ENCODE measurements at regions not wholly inside any gene's neighbourhood (a gene's known extent, or its start where the extent isn't known, plus 50 kb on each side); places are given as distances from the start of the nearest gene placed in this dataset.

GRCh38 chr4:54505996-54506395 is 151.8 kb upstream of the KIT start:
- no peak overlapping the region for H3K9ac ChIP-seq (ENCODE audit: low read length)
- TF ChIP-seq, protein P1, sequence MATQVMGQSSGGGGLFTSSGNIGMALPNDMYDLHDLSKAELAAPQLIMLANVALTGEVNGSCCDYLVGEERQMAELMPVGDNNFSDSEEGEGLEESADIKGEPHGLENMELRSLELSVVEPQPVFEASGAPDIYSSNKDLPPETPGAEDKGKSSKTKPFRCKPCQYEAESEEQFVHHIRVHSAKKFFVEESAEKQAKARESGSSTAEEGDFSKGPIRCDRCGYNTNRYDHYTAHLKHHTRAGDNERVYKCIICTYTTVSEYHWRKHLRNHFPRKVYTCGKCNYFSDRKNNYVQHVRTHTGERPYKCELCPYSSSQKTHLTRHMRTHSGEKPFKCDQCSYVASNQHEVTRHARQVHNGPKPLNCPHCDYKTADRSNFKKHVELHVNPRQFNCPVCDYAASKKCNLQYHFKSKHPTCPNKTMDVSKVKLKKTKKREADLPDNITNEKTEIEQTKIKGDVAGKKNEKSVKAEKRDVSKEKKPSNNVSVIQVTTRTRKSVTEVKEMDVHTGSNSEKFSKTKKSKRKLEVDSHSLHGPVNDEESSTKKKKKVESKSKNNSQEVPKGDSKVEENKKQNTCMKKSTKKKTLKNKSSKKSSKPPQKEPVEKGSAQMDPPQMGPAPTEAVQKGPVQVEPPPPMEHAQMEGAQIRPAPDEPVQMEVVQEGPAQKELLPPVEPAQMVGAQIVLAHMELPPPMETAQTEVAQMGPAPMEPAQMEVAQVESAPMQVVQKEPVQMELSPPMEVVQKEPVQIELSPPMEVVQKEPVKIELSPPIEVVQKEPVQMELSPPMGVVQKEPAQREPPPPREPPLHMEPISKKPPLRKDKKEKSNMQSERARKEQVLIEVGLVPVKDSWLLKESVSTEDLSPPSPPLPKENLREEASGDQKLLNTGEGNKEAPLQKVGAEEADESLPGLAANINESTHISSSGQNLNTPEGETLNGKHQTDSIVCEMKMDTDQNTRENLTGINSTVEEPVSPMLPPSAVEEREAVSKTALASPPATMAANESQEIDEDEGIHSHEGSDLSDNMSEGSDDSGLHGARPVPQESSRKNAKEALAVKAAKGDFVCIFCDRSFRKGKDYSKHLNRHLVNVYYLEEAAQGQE (IDR thresholded peaks at IDR 0.05; ENCODE audit: borderline replicate concordance): no peak
- TF ChIP-seq TAF1 (IDR thresholded peaks at IDR 0.05; ENCODE audit: low read depth) (no peak), EZH2 (IDR thresholded peaks at IDR 0.05; ENCODE audit: borderline replicate concordance, insufficient read depth, low read length, poor library complexity, severe bottlenecking) (no peak), MXI1 (conservative IDR thresholded peaks at IDR 0.05; ENCODE audit: poor library complexity, severe bottlenecking) (no peak), SMC3 (conservative IDR thresholded peaks at IDR 0.05; ENCODE audit: poor library complexity) (no peak), RAD21 (conservative IDR thresholded peaks at IDR 0.05) (no peak), EP300 (conservative IDR thresholded peaks at IDR 0.05; ENCODE audit: poor library complexity, severe bottlenecking) (no peak), POLR2AphosphoS5 (IDR thresholded peaks at IDR 0.05) (no peak), CTCF (IDR thresholded peaks at IDR 0.05; ENCODE audit: poor library complexity, severe bottlenecking) (no peak)

GRCh38 chr4:54509057-54509456 is 148.7 kb upstream of the KIT start:
- H3K36me3 ChIP-seq (ENCODE audit: insufficient read depth, low read length): no peaks in the 10 kb centered on the region
- no peaks in the 10 kb centered on the region for H3K9me2 ChIP-seq (ENCODE audit: insufficient read depth, low read length)
- no peak overlapping the region for H3K27ac ChIP-seq (ENCODE audit: low read length)
- no peaks in the 10 kb centered on the region for H3F3A ChIP-seq (ENCODE audit: insufficient read depth, low read length, poor library complexity, severe bottlenecking)
- H3K4me3 ChIP-seq (ENCODE audit: low read length): no peak overlapping the region
- no peaks in the 10 kb centered on the region for H4K20me1 ChIP-seq (ENCODE audit: insufficient read depth)
- H3K4me2 ChIP-seq (ENCODE audit: low read length): no peak overlapping the region
- no peaks in the 10 kb centered on the region for H3K27me3 ChIP-seq (ENCODE audit: insufficient read depth, low read depth, low read length)
- no peaks in the 10 kb centered on the region for H3K79me2 ChIP-seq (replicated peaks; ENCODE audit: insufficient read depth, low read length)
- no peak overlapping the region for H2AFZ ChIP-seq (ENCODE audit: low read depth, low read length)
- H3K9ac ChIP-seq (ENCODE audit: low read length): no peak overlapping the region
- no peak for TF ChIP-seq RAD21 (conservative IDR thresholded peaks at IDR 0.05)
- no peak for TF ChIP-seq EP300 (conservative IDR thresholded peaks at IDR 0.05; ENCODE audit: poor library complexity, severe bottlenecking)
- TF ChIP-seq POLR2AphosphoS5 (IDR thresholded peaks at IDR 0.05): no peak
- TF ChIP-seq, protein P1 (IDR thresholded peaks at IDR 0.05; ENCODE audit: borderline replicate concordance): no peak
- TF ChIP-seq EZH2 (IDR thresholded peaks at IDR 0.05; ENCODE audit: borderline replicate concordance, insufficient read depth, low read length, poor library complexity, severe bottlenecking): no peak
- TF ChIP-seq TAF1 (IDR thresholded peaks at IDR 0.05; ENCODE audit: low read depth): no peak
- TF ChIP-seq SMC3 (conservative IDR thresholded peaks at IDR 0.05; ENCODE audit: poor library complexity): no peak
- no peak for TF ChIP-seq MXI1 (conservative IDR thresholded peaks at IDR 0.05; ENCODE audit: poor library complexity, severe bottlenecking)
- no peak for TF ChIP-seq CTCF (IDR thresholded peaks at IDR 0.05; ENCODE audit: poor library complexity, severe bottlenecking)
- H3K9me3 ChIP-seq (ENCODE audit: low read length): no peaks in the 10 kb centered on the region

More at GRCh38 chr4:54505996-54506395, 151.8 kb upstream of the KIT start:
- no peak overlapping the region for H3K27ac ChIP-seq (ENCODE audit: low read length)
- H3K27me3 ChIP-seq (ENCODE audit: insufficient read depth, low read depth, low read length): no peaks in the 10 kb centered on the region
- H3F3A ChIP-seq (ENCODE audit: insufficient read depth, low read length, poor library complexity, severe bottlenecking): no peaks in the 10 kb centered on the region
- H3K4me2 ChIP-seq (ENCODE audit: low read length): no peak overlapping the region
- H2AFZ ChIP-seq (ENCODE audit: low read depth, low read length): no peak overlapping the region
- H4K20me1 ChIP-seq (ENCODE audit: insufficient read depth): no peaks in the 10 kb centered on the region
- H3K9me2 ChIP-seq (ENCODE audit: insufficient read depth, low read length): no peaks in the 10 kb centered on the region
- no peaks in the 10 kb centered on the region for H3K9me3 ChIP-seq (ENCODE audit: low read length)
- no peaks in the 10 kb centered on the region for H3K36me3 ChIP-seq (ENCODE audit: insufficient read depth, low read length)
- H3K4me3 ChIP-seq (ENCODE audit: low read length): no peak overlapping the region
- H3K79me2 ChIP-seq (replicated peaks; ENCODE audit: insufficient read depth, low read length): no peaks in the 10 kb centered on the region

All from neural cell (in vitro differentiated cells).